ENCODE measurements at regions not wholly inside any gene's neighbourhood (a gene's known extent, or its start where the extent isn't known, plus 50 kb on each side); places are given as distances from the start of the nearest gene placed in this dataset.

DNA sequence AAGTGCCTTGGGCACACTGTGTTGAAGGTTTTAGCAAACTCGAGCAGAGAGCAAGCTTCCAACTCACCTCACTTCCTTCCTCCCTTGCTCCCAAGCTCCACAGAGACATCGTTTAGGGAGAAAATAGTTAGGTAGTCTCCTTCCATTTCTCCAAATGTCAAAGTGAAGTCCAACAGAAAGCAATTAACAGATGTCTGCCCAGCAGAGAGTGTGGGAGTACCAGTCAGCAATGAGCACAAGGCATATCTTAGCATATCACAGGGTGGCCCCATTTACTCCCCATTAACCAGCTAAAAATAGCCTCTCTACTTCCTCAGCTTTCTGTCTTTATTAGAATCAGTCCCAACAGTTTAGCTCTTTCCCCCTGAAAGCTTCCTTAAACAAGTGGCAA, 334.2 kb upstream of the CAMK1G start:
- intact Hi-C loops (cut with DNase I), result no loop called here
- Histone ChIP-seq H3K27me3 (ENCODE audit: control insufficient read depth in 1 of 2, insufficient read depth in 2 of 2, low read length in 1 of 2) (no peaks in the 10 kb centered on the region), H3K9me3 (ENCODE audit: control insufficient read depth, low read length) (no peaks in the 10 kb centered on the region), H3K36me3 (ENCODE audit: control insufficient read depth in 1 of 2, insufficient read depth in 2 of 2, low read length in 1 of 2) (no peaks in the 10 kb centered on the region), H3K4me1 (ENCODE audit: control insufficient read depth in 1 of 2, insufficient read depth in 2 of 2, low read length in 2 of 2) (no peaks in the 10 kb centered on the region), H3K27ac (ENCODE audit: low read depth in 1 of 2, low read length in 2 of 2) (no peak overlapping the region), H3K4me3 (ENCODE audit: low read length in 2 of 2) (no peak overlapping the region)
- no peak for ATAC-seq (ENCODE audit: low FRiP score)
- DNase-seq, result no peak
- WGBS, 2 donors, result 15 to 25% methylated on average over 2 of the region's 2 CpGs

DNA sequence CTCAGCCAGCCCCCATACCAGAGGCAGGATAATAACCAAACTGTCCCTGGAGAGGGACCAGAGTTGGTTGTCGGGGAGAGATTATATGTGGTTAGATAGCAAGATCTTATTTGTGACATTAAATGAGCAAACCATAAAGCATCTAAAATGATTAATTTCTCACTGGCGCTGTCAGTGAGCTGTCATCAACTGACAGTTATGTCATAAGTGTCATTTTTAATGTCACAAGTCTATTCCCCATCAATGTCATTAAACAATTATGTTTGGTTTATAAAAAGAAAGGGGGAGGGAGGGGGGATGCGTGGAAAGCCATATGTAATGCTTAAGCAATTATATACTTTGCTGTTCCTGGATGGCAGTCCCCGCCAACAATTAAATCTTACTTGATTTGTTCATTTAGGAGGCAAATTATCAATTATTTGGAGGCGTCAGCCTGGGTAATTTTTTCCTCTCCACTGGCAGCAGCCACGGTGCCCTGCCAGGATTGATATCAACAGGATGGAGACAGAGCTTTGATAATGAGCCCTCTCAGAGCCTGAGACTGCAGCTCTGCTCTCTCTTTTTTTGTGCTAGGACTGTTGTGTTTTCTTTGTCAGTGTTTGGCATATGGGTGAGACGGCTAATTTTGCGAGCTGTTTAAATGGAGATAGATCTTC, 333.6 kb upstream of the CAMK1G start:
- Histone ChIP-seq H3K4me1 (ENCODE audit: control insufficient read depth in 1 of 2, insufficient read depth in 2 of 2, low read length in 2 of 2) (no peaks in the 10 kb centered on the region), H3K27ac (ENCODE audit: low read depth in 1 of 2, low read length in 2 of 2) (no peak overlapping the region), H3K9me3 (ENCODE audit: control insufficient read depth, low read length) (no peaks in the 10 kb centered on the region), H3K36me3 (ENCODE audit: control insufficient read depth in 1 of 2, insufficient read depth in 2 of 2, low read length in 1 of 2) (no peaks in the 10 kb centered on the region), H3K4me3 (ENCODE audit: low read length in 2 of 2) (no peak overlapping the region), H3K27me3 (ENCODE audit: control insufficient read depth in 1 of 2, insufficient read depth in 2 of 2, low read length in 1 of 2) (no peaks in the 10 kb centered on the region)
- intact Hi-C loops (cut with DNase I), result no loop called here
- WGBS, 2 donors, result 50 to 57% methylated on average over 8 of the region's 8 CpGs
- ATAC-seq (ENCODE audit: low FRiP score), result no peak
- no peak for DNase-seq

DNA sequence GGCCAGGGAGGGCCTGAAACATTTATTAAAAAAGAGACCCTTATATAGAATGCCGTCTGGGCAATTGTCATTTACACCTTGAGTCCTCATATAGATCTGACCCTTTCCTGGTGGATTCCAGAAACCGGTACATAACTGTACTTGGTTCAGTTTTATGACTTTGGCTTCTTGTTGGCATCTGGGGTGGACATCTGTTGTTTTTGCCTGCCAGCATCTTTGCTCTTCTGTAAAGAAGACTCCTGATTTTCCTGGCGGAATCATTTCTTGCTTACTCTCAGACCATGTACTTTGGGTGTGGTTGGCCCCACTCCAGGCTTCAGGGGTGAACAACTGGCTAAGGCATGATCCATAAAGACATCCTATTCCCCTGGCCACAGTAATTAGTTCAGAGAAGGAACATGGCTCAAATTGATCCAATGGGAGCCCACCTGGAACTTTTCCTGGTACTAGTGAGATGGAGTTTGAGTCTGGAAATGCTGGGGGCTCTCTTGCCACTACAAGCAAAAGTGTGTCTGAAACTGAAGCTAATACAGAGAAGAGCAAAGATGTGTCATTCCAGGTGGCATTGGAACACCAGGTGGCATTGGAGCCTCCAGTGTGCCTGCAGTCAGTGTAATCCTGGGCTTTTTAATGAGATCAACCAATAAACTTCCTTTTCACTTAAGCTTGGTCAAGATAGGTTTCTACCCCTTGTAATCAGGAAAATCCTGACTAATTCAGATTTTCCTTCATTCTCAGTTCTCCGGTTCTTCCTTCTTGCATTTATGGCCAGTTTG, 332.5 kb upstream of the CAMK1G start:
- 71 to 82% methylated on average over 4 of the region's 4 CpGs for WGBS, 2 donors
- Histone ChIP-seq H3K4me1 (ENCODE audit: control insufficient read depth in 1 of 2, insufficient read depth in 2 of 2, low read length in 2 of 2) (no peaks in the 10 kb centered on the region), H3K9me3 (ENCODE audit: control insufficient read depth, low read length) (no peaks in the 10 kb centered on the region), H3K36me3 (ENCODE audit: control insufficient read depth in 1 of 2, insufficient read depth in 2 of 2, low read length in 1 of 2) (no peaks in the 10 kb centered on the region), H3K27me3 (ENCODE audit: control insufficient read depth in 1 of 2, insufficient read depth in 2 of 2, low read length in 1 of 2) (no peaks in the 10 kb centered on the region), H3K27ac (ENCODE audit: low read depth in 1 of 2, low read length in 2 of 2) (no peak overlapping the region), H3K4me3 (ENCODE audit: low read length in 2 of 2) (no peak overlapping the region)
- no peak for ATAC-seq (ENCODE audit: low FRiP score)
- intact Hi-C loops (cut with DNase I), result no loop called here
- DNase-seq, result no peak

DNA sequence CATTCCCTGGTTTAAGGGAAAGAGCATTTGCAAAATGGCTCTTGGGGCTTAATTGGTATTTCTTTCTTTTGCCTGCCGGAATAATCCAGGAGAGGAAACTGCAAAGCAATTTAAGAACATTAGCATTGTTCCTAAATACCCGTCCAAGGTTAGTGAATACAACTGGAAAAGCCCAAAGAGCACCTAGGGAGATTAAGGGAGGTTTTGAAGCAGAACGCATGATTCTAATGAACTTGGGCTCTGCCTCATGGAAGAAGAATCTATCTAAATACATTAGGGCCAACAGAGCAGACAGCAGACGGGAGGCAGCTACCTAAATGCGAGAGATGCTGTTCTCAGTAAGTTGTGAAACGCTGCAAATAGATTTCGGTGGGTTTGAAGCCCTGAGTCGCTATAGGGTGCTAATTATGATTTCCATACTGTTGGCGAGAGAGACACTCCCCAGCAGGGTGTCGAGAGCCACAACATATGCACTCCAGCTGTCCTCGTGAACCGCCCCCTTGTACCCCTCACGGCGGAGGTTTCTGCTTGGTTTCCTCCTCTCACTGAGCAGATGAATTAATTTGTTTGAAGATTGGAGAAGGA, 326.7 kb upstream of the CAMK1G start:
- ATAC-seq (ENCODE audit: low FRiP score) (no peak), DNase-seq (no peak)
- Histone ChIP-seq H3K36me3 (ENCODE audit: control insufficient read depth in 1 of 2, insufficient read depth in 2 of 2, low read length in 1 of 2) (no peaks in the 10 kb centered on the region), H3K4me1 (ENCODE audit: control insufficient read depth in 1 of 2, insufficient read depth in 2 of 2, low read length in 2 of 2) (no peaks in the 10 kb centered on the region), H3K27me3 (ENCODE audit: control insufficient read depth in 1 of 2, insufficient read depth in 2 of 2, low read length in 1 of 2) (no peaks in the 10 kb centered on the region), H3K4me3 (ENCODE audit: low read length in 2 of 2) (no peak overlapping the region), H3K27ac (ENCODE audit: low read depth in 1 of 2, low read length in 2 of 2) (no peak overlapping the region), H3K9me3 (ENCODE audit: control insufficient read depth, low read length) (peaks cover 2% of the 10 kb centered on the region)
- intact Hi-C loops (cut with DNase I), result no loop called here
- 76 to 84% methylated on average over 14 of the region's 14 CpGs for WGBS, 2 donors

DNA sequence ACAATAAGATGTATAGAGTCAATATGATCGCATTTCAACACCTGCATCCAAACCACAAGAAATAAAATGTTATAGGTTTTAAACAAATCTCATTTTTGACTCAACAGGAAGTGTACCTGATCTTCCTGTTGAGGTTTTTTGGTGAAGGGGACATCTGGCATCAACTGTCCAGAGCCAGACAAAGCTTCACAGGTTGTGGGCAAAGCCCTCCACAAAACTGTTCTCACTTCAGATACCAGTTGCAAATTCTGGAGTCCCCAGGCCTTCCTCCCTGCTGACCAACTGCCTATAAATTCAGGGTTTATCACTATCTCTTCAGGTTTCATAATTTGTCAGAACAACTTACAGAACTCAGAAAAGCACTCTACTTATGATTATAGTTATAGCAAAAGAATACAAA, 326.1 kb upstream of the CAMK1G start:
- no peak for ATAC-seq (ENCODE audit: low FRiP score)
- Histone ChIP-seq H3K27ac (ENCODE audit: low read depth in 1 of 2, low read length in 2 of 2) (no peak overlapping the region), H3K4me1 (ENCODE audit: control insufficient read depth in 1 of 2, insufficient read depth in 2 of 2, low read length in 2 of 2) (no peaks in the 10 kb centered on the region), H3K4me3 (ENCODE audit: low read length in 2 of 2) (no peak overlapping the region), H3K27me3 (ENCODE audit: control insufficient read depth in 1 of 2, insufficient read depth in 2 of 2, low read length in 1 of 2) (no peaks in the 10 kb centered on the region), H3K9me3 (ENCODE audit: control insufficient read depth, low read length) (peaks cover 2% of the 10 kb centered on the region), H3K36me3 (ENCODE audit: control insufficient read depth in 1 of 2, insufficient read depth in 2 of 2, low read length in 1 of 2) (no peaks in the 10 kb centered on the region)
- no peak for DNase-seq
- 95 to 96% methylated on average over 1 of the region's 1 CpG for WGBS, 2 donors
- intact Hi-C loops (cut with DNase I), result no loop called here

DNA sequence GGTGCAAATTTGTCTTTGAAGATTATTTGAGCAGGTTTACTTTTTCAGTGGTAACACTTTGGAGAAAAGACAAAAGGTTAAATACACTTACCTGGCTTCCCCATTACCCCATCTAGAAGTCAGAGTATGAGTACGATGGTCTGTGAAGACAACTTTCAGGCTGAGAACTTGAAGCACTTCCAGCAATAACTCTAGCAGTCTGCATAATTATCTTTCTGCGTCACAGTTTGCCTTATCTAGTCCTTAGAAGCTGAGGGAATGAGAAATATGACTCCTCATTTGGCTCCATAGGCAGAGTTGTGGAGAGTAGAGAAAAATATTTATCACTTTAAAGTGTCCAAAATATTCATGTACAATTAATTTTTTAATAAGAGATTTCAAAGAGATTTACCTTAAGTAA, 323.4 kb upstream of the CAMK1G start:
- 38 to 43% methylated on average over 2 of the region's 2 CpGs for WGBS, 2 donors
- ATAC-seq (ENCODE audit: low FRiP score), result no peak

DNA sequence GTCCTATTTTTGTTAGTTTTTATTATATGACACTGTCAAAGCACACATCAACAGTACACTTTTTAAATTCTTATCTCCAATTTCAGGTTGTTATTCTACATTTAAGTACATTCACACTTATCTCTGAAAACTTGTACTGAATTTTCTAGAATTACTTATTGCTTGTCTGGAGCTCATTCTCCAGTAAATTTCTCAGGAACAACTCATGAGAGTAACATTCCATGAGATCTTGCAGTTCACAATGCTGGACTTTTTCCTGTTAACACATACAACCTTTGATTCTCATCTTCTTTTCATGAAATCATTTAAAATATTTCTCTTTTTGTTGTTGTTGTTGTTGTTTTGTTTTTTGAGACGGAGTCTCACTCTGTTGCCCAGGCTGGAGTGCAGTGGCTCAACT, 320.9 kb upstream of the CAMK1G start:
- Histone ChIP-seq H3K4me3 (ENCODE audit: low read length in 2 of 2) (no peak overlapping the region), H3K36me3 (ENCODE audit: control insufficient read depth in 1 of 2, insufficient read depth in 2 of 2, low read length in 1 of 2) (no peaks in the 10 kb centered on the region), H3K9me3 (ENCODE audit: control insufficient read depth, low read length) (peaks cover 2% of the 10 kb centered on the region), H3K27me3 (ENCODE audit: control insufficient read depth in 1 of 2, insufficient read depth in 2 of 2, low read length in 1 of 2) (no peaks in the 10 kb centered on the region), H3K4me1 (ENCODE audit: control insufficient read depth in 1 of 2, insufficient read depth in 2 of 2, low read length in 2 of 2) (no peaks in the 10 kb centered on the region), H3K27ac (ENCODE audit: low read depth in 1 of 2, low read length in 2 of 2) (no peak overlapping the region)
- 89 to 91% methylated on average over 1 of the region's 1 CpG for WGBS, 2 donors
- intact Hi-C loops (cut with DNase I), result no loop called here
- no peak for ATAC-seq (ENCODE audit: low FRiP score)
- DNase-seq, result no peak

More for the DNA sequence above, 323.4 kb upstream of the CAMK1G start:
- intact Hi-C loops (cut with DNase I), result no loop called here
- Histone ChIP-seq H3K4me3 (ENCODE audit: low read length in 2 of 2) (no peak overlapping the region), H3K27me3 (ENCODE audit: control insufficient read depth in 1 of 2, insufficient read depth in 2 of 2, low read length in 1 of 2) (no peaks in the 10 kb centered on the region), H3K9me3 (ENCODE audit: control insufficient read depth, low read length) (peaks cover 2% of the 10 kb centered on the region), H3K4me1 (ENCODE audit: control insufficient read depth in 1 of 2, insufficient read depth in 2 of 2, low read length in 2 of 2) (no peaks in the 10 kb centered on the region), H3K27ac (ENCODE audit: low read depth in 1 of 2, low read length in 2 of 2) (no peak overlapping the region), H3K36me3 (ENCODE audit: control insufficient read depth in 1 of 2, insufficient read depth in 2 of 2, low read length in 1 of 2) (no peaks in the 10 kb centered on the region)
- no peak for DNase-seq

DNA sequence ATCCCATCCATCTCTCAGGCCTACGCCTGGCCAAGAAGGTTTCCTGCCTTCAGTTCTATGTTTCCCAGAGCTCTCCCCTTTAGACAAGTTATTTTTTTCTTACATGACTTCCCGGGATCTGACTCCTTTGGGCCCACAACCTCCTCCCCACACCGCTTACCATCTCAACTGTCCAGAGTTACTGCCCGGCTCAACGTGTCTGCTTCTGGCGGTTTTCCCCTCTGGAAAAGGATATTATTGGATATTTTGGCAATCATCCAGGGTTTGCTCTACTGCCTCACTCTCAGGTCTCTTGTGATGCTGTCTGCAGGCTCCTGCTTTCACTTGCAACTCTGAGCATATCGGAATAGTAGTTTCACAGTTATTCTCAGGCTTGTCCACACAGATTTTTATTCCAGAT, 318.2 kb upstream of the CAMK1G start:
- 23 to 31% methylated on average over 7 of the region's 7 CpGs for WGBS, 2 donors
- ATAC-seq (ENCODE audit: low FRiP score), result no peak
- H3K36me3 ChIP-seq (ENCODE audit: control insufficient read depth in 1 of 2, insufficient read depth in 2 of 2, low read length in 1 of 2), result no peaks in the 10 kb centered on the region
- no peaks in the 10 kb centered on the region for H3K27me3 ChIP-seq (ENCODE audit: control insufficient read depth in 1 of 2, insufficient read depth in 2 of 2, low read length in 1 of 2)
- intact Hi-C loops (cut with DNase I), result no loop called here
- no peaks in the 10 kb centered on the region for H3K9me3 ChIP-seq (ENCODE audit: control insufficient read depth, low read length)
- H3K4me3 ChIP-seq (ENCODE audit: low read length in 2 of 2), result no peak overlapping the region
- no peak overlapping the region for H3K27ac ChIP-seq (ENCODE audit: low read depth in 1 of 2, low read length in 2 of 2)
- DNase-seq, result no peak
- H3K4me1 ChIP-seq (ENCODE audit: control insufficient read depth in 1 of 2, insufficient read depth in 2 of 2, low read length in 2 of 2), result no peaks in the 10 kb centered on the region
